GM19238 (cell line): ENCODE measurements at regions not wholly inside any gene's neighbourhood (a gene's known extent, or its start where the extent isn't known, plus 50 kb on each side); places are given as distances from the start of the nearest gene placed in this dataset.
"Not testable (repeated sequence)": the region's sequence is repeated elsewhere in the genome, so short reads cannot be mapped to it uniquely, and the experiment has no call there.

ENCODE experiments used
- DNase-seq: peaks from one replicate; pipeline ENCODE4 v3.0.0; 2011; ENCODE audit warnings: low spot score; ENCODE audit not compliant: insufficient read length

DNA sequence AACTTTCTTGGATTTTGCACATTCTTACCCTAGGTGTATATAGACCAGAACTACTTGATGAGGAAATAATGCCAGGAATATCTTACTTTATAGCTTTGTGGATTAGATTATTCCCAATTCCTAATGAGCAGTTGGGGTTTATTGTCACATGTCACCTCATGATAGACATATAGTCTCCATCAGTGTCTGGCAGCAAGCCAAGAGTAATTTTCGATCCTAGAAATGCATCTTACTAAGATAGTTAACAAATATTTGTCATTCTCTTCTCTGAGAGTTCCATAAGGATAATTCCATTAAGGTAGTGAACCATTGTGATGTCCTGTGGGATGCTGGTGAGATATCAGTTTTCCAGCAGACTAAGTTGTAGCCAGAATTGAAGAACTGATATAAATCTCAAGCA lies 1282.9 kb upstream of the B3GALT2 start:
- no peak for DNase-seq

DNA sequence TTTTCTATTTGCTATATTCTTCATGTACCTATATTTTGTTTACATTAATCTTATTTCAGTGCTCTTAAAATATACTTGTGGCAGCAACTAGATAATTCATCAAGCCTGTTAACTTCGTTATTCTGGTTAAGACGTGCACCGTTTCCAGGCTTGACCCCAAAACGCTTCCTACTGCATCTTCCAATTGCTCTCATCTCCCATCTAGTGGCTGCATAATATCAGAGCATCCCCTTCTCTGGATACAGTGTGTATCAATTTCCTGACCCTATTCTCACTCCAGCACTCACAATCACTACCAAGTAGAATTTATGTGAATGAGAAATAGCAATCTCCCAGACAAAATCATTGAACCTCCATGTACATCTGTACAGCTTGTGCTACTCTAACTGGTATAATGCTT lies 1280.3 kb upstream of the B3GALT2 start:
- DNase-seq = no peak

DNA sequence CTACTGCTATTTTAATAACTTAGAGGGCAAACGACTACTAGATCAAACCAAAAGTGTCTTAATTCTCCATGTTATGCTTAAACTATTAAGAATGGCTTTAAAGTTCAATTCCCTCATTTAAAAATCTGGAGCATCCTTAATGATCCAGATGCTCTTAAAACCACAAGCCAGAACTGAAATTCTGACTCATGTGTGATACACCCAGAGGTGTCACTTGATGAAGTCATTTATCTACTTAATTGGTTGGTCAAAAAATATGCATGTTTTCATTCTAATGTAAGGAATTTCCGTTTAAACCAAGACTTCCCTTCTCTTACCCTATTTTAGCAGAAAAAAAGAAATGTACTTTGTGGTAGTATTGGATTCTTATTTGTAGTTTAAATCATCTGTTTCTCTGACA lies 1261.2 kb upstream of the B3GALT2 start:
- no peak for DNase-seq

DNA sequence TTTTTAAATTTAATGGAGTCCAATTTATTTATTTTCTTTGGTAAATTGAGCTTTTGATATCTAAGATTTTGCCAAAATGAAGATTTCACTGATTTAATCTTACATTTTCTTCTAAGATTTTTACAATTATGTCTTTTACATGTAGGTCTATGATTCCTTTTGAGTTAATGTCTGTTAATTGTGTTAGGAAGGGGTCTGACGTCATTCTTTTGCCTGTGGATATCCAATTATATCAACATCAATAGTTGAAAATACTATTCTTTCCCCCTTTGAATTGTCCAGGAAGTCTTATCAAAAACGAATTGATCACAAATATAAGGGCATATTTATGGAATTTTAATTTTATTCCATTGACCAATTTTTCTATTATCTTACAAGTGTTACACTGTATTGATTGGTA lies 1258.8 kb upstream of the B3GALT2 start:
- no peak for DNase-seq

DNA sequence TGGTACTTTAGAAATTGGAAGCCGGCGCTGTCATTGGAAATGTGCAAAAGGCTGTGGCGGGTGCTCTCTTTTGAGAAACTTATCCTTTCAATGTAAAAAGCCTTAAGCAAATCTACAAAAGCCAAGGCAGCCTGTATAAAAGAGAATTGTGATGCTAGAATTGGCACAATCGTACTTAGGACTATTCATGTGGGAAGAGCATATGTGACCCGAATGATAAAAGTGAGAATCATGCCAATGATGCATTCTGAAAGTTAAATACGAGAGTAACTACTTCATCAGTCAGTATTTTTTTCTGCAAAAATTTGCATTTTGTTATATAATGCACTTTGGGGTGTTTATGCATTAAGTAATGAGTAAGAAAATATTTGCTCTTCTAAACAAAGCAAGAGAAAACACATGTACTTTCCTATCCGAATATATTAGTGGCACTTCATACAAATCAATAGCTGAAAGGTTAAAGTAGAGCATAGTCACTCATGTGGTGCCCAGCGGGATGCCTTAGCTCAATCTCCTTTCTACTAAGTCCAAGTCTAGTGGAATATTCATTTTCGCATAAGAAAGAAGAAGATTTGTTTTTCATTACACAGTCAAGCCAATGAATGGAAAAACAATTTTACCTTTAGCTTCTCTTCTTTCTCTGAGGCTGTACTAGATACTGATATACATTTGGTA lies 1256.6 kb upstream of the B3GALT2 start:
- DNase-seq = no peak

DNA sequence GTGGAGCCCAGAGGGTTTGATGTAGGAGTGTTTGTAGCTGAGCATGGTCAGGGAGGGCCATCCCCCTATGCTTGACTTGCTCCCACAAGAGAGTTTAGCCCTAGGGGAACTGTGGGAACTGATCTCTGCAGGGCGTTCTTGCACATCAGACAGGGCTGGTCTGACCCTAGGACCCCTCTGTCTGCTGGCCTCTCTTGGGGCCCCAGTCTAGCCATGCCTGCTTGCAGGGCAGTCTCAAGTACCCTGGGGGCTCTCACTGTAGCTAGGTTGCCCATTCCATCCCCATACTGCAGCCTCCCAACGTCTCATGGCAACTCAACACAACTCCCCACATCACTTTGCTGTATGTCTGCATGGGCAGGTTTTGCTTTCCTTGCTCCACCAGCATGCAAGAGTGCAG lies 1250.7 kb upstream of the B3GALT2 start:
- DNase-seq = no peak

DNA sequence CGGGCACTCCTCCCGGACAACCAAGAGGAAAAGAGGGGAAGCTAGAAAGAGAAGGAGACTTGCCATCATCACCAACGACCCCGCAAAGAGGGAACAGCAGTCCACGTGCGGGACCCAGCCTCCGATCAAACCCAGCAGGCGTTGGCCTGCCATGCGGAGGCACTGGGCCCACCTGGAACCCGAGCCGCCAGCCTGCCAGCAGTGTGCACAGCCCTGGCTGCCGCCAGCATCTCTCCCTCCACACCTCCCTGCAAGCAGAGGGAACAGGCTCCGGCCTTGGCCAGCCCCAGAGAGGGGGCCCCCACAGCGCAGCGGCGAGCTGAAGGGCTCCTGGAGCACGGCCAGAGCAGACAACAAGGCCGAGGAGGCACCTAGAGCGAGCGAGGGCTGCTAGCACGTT lies 1244.7 kb upstream of the B3GALT2 start:
- no peak for DNase-seq

DNA sequence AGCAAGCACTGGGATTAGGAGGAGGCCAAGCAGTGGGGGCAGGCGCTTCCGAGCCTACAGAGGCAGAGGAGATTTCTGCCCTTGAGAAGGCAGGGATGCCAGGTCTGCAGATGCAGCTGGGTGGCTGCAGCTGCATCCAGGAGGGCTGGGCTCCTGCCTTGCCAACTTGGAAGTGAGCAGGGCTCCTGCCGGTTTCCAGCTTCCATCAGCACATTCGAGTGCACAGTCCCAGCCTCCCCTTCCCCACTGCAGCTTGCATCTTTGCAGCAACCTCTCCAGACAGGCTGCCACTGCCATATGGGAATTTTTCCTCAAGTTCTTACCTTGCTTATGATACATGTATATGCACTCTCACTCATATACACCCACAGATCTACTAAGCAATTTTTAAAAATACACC lies 1234.3 kb upstream of the B3GALT2 start:
- DNase-seq = no peak

DNA sequence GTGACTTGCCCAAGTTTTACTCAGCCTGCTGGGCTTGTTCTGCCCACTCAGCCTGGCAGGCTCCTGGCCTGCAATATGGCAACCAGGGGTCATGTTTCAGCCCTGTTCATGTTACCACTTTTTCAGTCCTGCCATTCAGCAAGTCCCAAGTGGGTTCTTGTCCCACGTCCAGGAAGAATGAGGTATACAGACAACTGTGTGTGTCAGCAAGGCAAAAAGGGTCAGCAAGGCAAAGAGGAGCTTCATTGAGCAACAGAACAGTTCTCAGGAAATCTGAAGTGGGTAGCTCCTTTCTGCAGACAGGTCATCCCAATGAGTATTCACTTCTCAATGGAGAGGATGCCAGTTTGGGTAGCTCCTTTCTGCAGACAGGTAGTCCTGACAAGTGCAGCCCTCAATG lies 1233.3 kb upstream of the B3GALT2 start:
- no peak for DNase-seq

DNA sequence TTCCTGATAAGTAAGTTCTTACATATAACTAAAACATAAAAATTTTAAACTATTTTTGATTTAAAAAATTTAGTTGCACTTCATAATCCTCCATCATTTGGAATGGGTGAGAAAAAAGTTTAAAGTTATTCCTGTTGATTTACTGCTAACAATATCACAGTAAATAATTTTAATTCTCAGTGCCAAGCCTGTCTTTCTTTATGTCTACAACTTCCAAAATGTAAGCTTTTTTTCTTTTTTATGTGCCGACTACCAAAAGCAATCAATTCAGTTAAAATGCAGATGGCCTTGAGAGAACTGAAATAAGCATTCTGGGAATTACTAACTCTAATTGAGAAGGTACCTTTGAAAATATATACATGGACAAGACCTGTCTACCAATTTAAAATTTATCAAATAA lies 1224.3 kb upstream of the B3GALT2 start:
- no peak for DNase-seq

DNA sequence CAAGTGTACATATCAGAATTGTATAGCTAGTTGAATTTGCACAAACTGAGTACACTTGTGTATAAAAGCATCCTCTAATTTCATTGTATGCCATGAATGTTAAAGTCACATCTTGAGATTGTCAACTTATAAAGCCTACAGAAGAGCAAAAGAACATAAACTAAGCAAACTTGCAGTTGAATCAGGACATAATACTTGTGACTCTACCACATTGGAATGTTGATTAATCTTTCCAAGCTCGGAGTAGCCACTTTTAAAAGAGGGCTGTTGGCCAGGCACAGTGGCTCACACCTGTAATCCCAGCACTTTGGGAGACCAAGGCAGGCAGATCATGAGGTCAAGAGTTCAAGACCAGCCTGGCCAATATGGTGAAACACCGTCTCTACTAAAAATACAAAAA lies 1220.8 kb upstream of the B3GALT2 start:
- DNase-seq = not testable (repeated sequence)

DNA sequence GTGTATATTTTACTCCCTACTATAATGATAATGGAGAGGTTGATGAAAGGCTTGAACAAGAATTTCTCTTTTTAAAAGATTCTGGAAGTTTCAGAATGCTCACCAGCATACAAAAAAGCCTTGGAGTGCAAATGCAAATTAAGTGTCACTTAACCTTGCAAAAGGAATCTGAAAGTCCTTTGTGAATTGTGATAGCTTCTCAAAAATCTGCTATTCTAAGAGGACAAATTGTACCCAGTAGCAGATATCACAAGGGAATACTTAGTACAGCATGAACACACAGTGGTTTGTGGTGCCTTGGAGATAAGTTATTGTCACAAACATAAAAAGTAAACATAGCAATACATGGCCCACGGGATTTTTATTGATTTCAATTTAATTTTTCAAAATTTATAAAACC lies 1208.3 kb upstream of the B3GALT2 start:
- DNase-seq = no peak

DNA sequence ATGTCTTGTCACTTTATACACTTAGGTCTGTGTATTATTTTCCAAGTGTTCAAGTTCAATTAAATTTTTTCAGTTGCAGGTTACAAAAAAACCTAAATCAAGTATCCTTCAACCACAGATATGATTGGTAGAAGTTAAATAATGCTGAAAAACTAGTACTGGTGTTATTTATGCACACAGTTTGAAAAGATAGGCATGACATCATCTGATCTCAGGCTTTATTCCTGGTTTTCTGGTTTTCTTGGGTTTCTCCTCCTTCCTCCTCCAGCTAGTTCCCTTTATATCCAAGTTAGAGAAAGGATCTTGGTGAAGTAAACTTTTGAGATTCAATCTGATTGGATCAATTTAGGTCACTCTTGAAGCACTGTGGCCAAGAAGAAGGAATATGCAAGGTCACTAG lies 1201.1 kb upstream of the B3GALT2 start:
- DNase-seq = no peak

DNA sequence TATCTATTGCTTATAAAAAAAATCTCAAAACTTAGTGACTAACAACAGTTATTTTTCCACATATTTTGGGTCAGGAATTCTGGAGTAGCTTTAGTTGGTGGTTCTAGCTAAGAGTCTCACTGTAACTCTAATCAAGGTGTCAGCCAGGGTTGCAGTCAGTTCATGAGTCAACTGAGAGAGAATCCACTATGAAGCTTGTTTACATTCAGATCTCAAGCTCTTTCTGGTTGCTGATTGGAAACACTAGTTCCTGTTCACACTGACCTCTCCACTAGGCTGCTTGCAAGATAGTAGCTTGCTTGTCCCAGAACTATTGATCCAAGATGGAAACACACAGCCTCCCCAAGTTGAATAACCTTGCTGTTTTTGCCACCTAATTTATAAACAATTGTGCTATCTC lies 1192.1 kb upstream of the B3GALT2 start:
- no peak for DNase-seq

DNA sequence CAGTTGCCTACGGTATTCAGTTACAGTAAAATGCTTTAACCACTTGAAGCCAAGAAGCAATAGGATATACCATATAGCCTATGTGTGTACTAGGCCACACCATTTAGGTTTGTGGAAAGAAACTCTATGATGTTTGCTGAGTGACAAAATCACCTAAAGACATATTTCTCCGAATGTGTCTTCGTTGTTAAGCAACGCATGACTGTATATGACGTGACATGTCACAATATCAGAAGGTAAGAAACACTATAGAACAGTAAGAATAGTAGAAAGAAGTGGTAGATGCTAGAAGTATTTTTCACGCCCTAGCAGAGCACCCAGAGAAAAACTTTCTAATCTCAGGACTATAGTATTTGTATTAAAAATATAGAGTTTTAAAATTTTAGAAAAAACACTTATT lies 1188.2 kb upstream of the B3GALT2 start:
- DNase-seq = no peak

DNA sequence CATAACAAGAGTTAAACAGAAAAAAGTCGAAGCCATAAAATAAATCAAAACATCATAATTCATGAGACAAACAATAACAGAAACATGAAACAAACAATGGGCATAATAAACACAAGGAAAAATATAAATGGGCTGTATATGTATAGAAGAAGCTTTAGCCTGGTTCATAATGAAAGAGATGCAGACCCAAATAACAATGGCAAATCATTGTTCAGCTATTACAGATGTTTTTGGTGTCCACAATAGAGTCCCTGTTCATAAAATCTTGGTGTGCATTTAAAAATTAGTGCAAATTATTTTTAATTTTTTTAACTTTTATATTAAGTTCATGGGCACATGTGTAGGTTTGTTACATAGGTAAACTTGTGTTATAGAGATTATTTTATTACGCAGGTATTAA lies 1185.9 kb upstream of the B3GALT2 start:
- DNase-seq = no peak

DNA sequence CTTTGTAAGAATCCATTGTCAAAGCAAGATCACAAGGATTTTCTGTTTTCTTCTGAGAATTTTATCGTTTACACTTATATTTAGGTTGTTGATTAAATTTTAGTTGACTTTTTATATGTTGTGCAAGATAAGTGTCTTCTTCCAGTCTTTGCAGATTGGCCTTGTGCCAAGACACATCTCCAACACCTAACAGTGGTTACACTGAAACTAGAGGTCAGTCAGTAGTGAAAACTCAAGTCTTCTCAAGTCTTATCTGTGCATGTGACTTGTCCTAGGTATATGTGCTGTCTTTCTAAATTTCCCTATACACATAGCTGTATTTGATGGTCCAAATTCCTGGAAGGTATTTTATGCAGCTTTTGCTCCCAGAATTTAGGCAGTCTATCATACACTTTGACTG lies 1183.2 kb upstream of the B3GALT2 start:
- DNase-seq = no peak

DNA sequence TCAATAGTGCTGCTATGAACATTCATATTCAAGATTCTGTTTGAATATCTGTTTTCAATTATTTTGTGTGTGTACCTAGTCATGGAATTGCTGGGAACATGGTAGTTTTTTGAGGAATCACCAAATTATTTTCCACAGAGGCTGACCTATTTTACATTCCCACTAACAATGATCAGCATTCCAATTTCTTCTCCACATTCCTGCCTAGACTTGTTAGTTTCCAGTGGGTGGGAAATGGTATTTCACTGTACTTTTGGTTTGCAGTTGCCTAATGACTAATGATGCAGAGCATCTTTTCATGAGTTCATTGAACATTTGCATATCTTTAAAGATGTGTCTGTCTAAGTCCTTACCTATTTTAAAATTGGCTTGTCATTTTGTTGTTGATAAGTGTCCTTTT lies 1182.6 kb upstream of the B3GALT2 start:
- DNase-seq = no peak

DNA sequence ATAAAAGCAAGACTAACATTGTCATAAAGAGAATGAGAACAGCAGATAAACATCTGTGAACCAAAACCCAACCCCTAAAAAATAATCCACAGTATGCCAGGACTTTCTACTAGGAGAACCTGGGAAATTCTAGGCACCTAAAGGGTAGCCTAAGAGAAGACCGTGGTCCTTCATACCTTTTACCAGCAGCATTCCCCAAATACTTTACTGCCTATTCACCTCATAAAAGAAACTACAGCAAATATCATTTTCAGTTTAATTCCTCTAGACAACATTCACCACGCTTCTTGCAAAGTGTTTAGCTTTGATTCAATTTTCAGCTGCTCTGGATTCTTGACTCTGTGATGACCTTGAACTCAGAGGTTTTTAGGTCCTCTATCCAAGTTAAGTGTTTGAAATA lies 1180.7 kb upstream of the B3GALT2 start:
- DNase-seq = no peak

DNA sequence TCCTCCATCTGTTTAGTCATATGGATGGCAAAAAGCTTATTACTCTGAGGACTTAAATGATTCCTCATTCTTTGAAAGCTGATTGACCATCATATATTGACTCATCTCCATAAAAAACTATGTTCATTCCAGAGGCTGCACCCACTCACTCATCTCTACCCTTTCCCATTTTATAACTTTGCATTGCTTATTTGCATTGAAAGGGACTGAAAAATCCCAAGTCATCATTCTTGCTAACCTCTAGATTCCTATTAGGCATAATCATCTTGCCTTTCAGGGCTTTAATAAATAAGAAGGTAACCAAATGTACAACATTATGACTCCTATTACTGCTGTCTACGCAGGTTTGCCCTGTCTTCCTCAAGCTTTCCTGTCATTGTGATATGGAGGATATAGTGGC lies 1180.3 kb upstream of the B3GALT2 start:
- no peak for DNase-seq

DNA sequence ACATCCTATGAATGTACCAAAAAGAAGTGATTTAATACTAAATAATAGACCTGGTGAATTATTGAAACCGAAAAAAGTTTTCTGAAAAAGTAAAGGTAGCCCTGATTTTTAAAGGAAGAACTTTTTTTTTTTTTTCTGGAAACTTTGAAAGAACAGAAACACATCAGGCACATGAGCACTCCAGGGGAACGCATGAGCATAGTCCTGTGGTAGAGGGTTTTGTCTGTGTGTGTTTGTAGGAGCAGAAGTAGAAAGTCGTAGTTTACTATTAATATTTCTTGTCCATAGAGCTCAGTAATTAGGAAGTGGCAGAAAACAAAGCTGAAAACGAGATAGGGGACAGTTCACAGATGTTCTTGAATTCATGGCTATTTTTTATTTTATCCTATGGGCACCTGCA lies 1175.9 kb upstream of the B3GALT2 start:
- no peak for DNase-seq

DNA sequence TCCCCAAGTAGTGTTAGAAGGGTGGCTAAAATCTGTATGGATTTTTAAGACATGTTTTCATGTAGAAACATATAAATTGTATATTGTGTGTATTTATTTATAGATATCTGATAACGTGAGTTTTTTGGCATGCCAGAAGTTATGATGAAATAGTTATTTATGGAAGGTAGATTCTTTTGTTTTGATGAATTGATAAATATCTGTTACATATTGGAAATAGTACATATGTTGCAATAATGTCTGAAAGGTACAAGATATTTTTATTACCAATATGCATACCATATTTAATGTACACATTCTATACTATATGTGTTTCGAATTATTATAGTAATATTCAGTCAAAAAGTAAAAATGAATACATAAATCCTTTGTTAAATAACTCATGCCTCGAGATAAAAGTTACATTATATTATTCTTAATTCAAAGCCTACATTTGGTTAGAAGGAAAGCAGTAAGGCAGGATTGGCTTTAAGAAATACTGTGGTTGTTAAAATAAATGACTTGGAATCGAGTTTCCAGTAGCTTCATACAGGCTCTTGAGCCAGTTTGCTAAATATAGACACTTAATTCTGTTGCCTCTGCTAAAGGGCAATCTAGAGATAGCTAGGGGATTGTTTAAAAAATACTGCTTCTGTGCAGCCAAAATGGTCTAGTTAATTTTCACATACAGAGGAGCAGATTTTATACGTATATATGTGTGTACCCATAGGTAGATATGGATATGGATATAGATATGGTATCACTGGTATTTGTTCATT lies 1175.1 kb upstream of the B3GALT2 start:
- no peak for DNase-seq

DNA sequence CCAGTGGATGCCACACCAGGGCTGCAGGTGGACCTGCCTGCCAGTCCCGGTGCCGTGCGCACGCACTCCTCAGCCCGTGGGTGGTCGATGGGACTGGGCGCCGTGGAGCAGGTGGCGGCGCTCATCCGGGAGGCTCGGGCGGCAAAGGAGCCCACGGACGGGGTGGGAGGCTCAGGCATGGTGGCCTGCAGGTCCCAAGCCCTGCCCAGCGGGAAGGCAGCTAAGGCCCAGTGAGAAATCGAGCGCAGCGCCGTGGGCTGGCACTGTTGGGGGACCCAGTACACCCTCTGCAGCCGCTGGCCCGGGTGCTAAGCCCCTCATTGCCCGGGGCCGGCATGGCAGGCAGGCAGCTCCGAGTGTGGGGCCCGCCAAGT lies 1171.8 kb upstream of the B3GALT2 start:
- no peak for DNase-seq
